BE2C (cell line): ENCODE measurements at regions not wholly inside any gene's neighbourhood (a gene's known extent, or its start where the extent isn't known, plus 50 kb on each side); places are given as distances from the start of the nearest gene placed in this dataset.
"Not testable (repeated sequence)": the region's sequence is repeated elsewhere in the genome, so short reads cannot be mapped to it uniquely, and the experiment has no call there.

Experiments used
- DNase-seq: peaks from one replicate; pipeline ENCODE4 v3.0.0-alpha.2; 2020
- H3K27me3 ChIP-seq: fragments of 250-450 bp; sonication (Bioruptor Pico); 2 replicates; pipeline ENCODE4 v1.5.1; 2020; ENCODE audit warnings: mild to moderate bottlenecking
- H3K36me3 ChIP-seq: fragments of 250-450 bp; sonication (Bioruptor Pico); 2 replicates; pipeline ENCODE4 v1.5.1; 2020; ENCODE audit warnings: mild to moderate bottlenecking
- H3K4me1 ChIP-seq: fragments of 250-450 bp; sonication (Bioruptor Pico); 2 replicates; pipeline ENCODE4 v1.5.1; 2020
- H3K4me3 ChIP-seq: 2 replicates; pipeline ENCODE4 v1.5.1; 2011; ENCODE audit warnings: low read depth, low read length
- H3K9me3 ChIP-seq: fragments of 250-450 bp; sonication (Bioruptor Pico); 2 replicates; pipeline ENCODE4 v1.5.1; 2020
- TF ChIP-seq, protein P1 (sequence below): IDR thresholded peaks from 2 replicates; pipeline ENCODE4 v1.5.1; 2012; ENCODE audit warnings: mild to moderate bottlenecking, low read depth, low read length

DNA sequence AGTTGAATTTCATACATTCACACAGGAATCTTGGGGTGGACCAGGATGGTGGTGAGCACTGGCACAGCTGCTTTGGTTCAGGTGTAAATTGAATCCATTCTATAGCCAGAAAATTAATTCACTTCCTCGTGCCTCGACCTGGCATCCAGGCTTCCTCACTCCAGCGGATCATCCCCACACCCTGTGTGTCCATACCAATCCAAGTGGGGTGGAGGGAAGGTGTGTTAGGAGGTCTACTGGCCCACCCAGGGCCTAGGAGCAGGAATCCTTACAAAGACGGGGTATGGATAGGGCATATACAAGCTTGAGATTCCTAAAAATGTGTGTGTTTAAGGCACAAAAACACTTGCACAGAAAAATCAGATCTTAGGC, 81.8 kb upstream of the SLC24A3 start:
- Histone ChIP-seq H3K9me3 (no peaks in the 10 kb centered on the region), H3K4me3 (no peak overlapping the region), H3K36me3 (no peaks in the 10 kb centered on the region), H3K27me3 (no peaks in the 10 kb centered on the region), H3K4me1 (no peaks in the 10 kb centered on the region)
- DNase-seq = no peak
- TF ChIP-seq, protein P1, sequence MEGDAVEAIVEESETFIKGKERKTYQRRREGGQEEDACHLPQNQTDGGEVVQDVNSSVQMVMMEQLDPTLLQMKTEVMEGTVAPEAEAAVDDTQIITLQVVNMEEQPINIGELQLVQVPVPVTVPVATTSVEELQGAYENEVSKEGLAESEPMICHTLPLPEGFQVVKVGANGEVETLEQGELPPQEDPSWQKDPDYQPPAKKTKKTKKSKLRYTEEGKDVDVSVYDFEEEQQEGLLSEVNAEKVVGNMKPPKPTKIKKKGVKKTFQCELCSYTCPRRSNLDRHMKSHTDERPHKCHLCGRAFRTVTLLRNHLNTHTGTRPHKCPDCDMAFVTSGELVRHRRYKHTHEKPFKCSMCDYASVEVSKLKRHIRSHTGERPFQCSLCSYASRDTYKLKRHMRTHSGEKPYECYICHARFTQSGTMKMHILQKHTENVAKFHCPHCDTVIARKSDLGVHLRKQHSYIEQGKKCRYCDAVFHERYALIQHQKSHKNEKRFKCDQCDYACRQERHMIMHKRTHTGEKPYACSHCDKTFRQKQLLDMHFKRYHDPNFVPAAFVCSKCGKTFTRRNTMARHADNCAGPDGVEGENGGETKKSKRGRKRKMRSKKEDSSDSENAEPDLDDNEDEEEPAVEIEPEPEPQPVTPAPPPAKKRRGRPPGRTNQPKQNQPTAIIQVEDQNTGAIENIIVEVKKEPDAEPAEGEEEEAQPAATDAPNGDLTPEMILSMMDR = no peak

DNA sequence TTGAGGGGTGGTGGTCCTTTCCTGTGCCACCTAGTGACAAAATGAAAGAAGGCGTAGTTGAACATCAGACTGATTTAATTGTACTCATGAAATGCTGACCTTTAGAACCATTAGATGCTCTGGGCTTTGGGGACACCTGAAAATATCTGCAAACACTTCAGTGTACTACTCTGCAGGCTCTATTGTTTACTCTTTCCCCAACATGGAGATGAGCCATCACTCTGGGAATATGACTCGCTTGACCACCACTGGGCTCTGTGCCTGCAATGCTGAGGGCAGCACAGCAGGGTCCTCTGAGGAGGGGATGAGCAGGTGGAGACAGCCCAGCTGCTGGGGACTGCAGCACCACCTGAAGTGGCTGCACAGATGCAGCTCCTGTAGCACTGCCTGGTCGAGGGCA, 74.8 kb upstream of the SLC24A3 start:
- H3K4me1 ChIP-seq = no peaks in the 10 kb centered on the region
- H3K27me3 ChIP-seq = no peaks in the 10 kb centered on the region
- H3K36me3 ChIP-seq = no peaks in the 10 kb centered on the region
- no peak for DNase-seq
- H3K9me3 ChIP-seq = no peaks in the 10 kb centered on the region
- H3K4me3 ChIP-seq = no peak overlapping the region
- TF ChIP-seq, protein P1 = no peak

DNA sequence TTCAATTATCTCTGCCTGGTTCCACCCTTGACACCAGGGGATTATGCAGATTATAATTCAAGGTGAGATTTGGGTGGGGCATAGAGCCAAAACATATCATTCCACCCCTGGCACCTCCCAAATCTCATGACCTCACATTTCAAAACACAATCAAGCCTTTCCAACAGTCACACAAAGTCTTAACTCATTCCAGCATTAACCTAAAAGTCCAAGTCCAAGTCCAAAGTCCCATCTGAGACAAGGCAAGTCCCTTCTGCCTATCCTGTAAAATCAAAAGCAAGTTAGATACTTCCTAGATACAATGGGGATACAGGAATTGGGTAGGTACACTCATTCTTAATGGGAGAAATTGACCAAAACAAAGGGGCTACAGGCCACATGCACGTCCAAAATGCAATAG, 73.7 kb upstream of the SLC24A3 start:
- no peaks in the 10 kb centered on the region for H3K9me3 ChIP-seq
- DNase-seq = no peak
- no peaks in the 10 kb centered on the region for H3K36me3 ChIP-seq
- H3K4me1 ChIP-seq = no peaks in the 10 kb centered on the region
- H3K27me3 ChIP-seq = no peaks in the 10 kb centered on the region
- TF ChIP-seq, protein P1 = no peak
- H3K4me3 ChIP-seq = no peak overlapping the region

DNA sequence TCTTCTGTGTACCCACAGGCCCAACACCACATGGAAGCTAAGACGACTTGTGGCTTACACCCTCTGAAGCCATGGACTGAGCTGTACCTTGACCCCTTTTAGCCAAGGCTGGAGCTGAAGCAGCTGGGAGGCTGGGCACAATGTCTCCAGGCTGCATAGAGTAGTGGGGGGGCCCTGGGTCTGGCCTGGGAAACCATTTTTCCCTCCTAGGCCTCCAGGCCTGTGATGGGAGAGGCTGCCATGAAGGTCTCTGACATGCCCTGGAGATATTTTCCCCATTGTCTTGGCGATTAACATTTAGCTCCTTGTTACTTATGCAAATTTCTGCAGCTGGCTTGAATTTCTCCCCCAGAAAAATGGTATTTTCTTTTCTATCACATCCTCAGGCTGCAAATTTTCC, 72.9 kb upstream of the SLC24A3 start:
- H3K27me3 ChIP-seq, H3K36me3 ChIP-seq, H3K4me1 ChIP-seq, DNase-seq, H3K4me3 ChIP-seq, H3K9me3 ChIP-seq: not testable (repeated sequence)

DNA sequence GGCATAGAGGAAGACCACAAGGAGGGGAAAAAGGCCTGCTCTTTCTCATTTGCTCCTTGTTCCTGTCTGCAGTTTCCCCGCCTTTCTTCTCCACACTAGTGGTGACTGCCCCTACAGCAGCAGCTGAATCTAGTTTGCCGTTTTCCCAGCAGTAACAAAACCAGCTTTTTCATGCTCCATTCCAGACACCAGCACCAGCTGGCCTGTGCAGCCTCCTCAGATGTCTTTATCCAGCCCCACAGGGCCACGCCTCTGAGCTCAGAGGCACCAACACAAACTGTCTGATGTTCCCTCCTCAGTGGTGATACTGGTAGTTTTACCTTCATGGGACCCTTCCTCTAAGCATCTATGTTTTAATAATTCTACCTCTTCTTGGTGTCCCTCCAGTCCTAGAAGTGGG, 70.4 kb upstream of the SLC24A3 start:
- H3K27me3 ChIP-seq = no peaks in the 10 kb centered on the region
- no peaks in the 10 kb centered on the region for H3K9me3 ChIP-seq
- no peak overlapping the region for H3K4me3 ChIP-seq
- H3K4me1 ChIP-seq = no peaks in the 10 kb centered on the region
- no peak for DNase-seq
- no peaks in the 10 kb centered on the region for H3K36me3 ChIP-seq
- TF ChIP-seq, protein P1 = no peak

DNA sequence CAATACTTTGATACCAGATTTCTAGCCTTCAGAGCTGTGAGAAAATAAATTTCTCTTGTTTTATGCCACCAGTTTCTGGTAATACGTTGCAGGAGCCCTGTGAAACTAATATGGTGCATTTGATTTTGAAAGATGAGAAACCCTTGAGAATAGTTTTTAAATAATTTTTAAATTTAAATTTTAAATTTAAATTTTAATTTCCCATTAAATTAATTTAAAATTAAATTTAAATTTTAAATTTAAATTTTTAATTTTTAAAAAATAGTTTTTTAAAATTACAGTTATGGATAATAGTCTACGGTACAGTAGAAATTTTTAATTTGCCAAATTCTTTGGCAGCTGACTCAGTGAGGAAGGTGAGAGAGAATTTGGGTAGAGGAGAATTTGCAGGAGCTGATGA, 68.6 kb upstream of the SLC24A3 start:
- Histone ChIP-seq H3K4me1 (no peaks in the 10 kb centered on the region), H3K27me3 (no peaks in the 10 kb centered on the region), H3K9me3 (no peaks in the 10 kb centered on the region), H3K36me3 (no peaks in the 10 kb centered on the region), H3K4me3 (no peak overlapping the region)
- TF ChIP-seq, protein P1 = no peak
- DNase-seq = no peak

DNA sequence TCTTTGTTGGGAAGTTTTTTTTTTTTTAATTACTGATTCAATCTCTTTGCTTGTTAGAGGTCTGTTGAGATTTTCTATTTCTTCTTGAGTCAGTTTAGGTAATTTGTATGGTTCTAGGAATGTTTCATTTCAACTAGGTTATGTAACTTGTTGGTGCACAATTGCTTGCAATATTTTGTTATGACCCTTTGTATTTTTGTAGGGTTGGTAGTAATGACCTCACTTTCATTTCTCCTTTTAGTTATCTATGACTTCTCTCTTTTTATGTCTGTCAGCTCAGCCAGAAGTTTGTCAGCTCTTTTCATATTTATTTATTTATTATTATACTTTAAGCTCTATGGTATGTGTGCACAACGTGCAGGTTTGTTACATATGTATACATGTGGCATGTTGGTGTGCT, 51.1 kb upstream of the SLC24A3 start:
- Histone ChIP-seq H3K4me3 (no peak overlapping the region), H3K27me3 (no peaks in the 10 kb centered on the region), H3K9me3 (no peaks in the 10 kb centered on the region), H3K36me3 (no peaks in the 10 kb centered on the region), H3K4me1 (no peaks in the 10 kb centered on the region)
- no peak for DNase-seq
- TF ChIP-seq, protein P1 = no peak
